Epithelial cell of esophagus (primary cell): ENCODE measurements at regions not wholly inside any gene's neighbourhood (a gene's known extent, or its start where the extent isn't known, plus 50 kb on each side); places are given as distances from the start of the nearest gene placed in this dataset.
A peak's percentile ranks its signal among the peaks of the same experiment; 100 is the strongest.

Experiments
- DNase-seq: peaks from one replicate; pipeline ENCODE4 v3.0.0; 2010; ENCODE audit warnings: low read depth
- H3K4me3 ChIP-seq: 2 replicates; pipeline ENCODE4 v1.5.1; 2011; ENCODE audit warnings: mild to moderate bottlenecking, low read length, control low read depth
- CTCF ChIP-seq: IDR thresholded peaks from 2 replicates; pipeline ENCODE4 v1.5.1; 2011; ENCODE audit warnings: low read depth, mild to moderate bottlenecking, low read length, control low read depth, inconsistent platforms; ENCODE audit not compliant: insufficient read depth; ENCODE audit errors: missing control alignments

- DNase-seq: no peak
- H3K4me3 ChIP-seq: no peak overlapping the region
- no peak for TF ChIP-seq CTCF
Measured at GRCh38 chr11:106228996-106229395, 151.5 kb downstream of the AASDHPPT start.

DNA sequence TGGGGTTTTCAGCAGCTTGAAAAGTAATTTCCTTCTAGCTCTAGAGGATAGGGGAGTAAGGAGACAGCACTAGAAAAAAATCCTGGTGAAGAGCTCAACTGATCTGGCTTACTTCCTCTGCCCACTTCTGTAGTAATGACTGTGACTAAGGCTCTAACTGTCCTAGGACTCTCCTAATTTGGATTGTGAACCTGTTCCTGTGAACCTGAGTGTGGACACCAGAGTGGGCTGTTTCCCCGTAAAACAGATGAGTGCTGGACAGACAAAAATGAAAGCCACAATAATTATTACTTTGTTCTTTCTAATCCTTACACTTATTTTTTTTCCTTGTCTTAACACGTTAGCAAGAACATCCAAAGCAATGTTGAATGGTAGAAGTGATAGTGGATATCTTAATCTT lies 154.1 kb downstream of the AASDHPPT start:
- DNase-seq: no peak
- no peak overlapping the region for H3K4me3 ChIP-seq
- TF ChIP-seq CTCF: peak; percentile 6

DNA sequence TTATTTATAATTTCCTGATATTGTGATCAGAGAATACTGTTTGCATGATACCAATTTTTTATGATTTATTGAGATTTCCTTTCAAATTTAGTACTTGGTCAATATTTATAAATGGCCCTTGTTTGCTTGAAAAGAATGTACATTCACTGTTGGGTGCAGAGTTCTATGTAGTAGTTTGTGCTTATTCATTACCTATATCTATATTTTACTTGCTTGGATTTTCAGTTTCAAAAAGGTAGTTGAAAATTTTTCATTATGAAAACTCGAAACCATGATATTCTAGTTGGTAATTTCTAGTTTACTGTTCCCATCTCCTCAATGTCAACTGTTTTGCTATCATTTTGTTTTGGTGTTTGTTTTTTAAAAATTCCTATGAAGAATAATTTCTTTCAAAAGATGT lies 155.7 kb downstream of the AASDHPPT start:
- no peak for TF ChIP-seq CTCF
- DNase-seq: no peak
- H3K4me3 ChIP-seq: no peak overlapping the region

DNA sequence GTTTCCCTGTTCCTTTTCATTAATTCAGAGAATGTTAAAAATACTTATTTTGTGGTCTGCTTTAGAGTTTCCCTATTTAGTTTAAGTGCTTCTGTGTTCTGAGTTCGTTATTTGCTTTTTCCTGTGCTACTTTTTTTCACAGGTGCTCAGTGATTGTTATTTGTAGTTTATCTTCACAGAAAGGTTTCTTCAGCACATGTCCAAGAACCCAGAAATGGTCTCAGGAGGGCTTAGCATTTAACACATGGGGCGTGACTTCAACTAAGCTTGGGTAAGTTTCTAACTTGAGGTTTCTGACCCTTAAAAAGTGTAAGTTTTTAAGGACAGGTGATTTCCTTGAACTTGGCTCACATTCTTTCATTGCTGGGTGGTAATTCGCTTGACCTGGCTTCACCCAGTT lies 157.3 kb downstream of the AASDHPPT start:
- no peak for TF ChIP-seq CTCF
- no peak overlapping the region for H3K4me3 ChIP-seq
- DNase-seq: no peak

DNA sequence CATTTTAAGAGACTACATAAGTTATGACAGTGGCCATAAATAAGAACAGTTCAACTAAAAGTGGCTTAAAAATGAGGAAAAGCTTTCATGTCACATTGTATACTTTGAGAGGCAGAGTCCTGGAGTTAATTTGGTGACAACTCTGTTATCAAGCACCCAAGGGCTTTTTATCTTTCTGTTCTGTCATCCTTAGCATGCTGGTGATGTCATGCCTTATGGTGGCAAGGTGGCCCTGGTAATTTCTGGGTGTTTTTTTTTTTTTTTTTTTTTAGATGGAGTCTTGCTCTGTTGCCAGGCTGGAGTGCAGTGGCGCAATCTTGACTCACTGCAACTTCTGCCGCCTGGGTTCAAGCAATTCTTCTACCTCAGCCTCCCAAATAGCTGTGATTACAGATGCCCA lies 158.8 kb downstream of the AASDHPPT start:
- DNase-seq: no peak
- TF ChIP-seq CTCF: no peak
- H3K4me3 ChIP-seq: no peak overlapping the region

- H3K4me3 ChIP-seq: no peak overlapping the region
- DNase-seq: peak; percentile 58
- no peak for TF ChIP-seq CTCF
Measured at GRCh38 chr11:106238704-106239360, 161.4 kb downstream of the AASDHPPT start.

- no peak for DNase-seq
- no peak for TF ChIP-seq CTCF
- no peak overlapping the region for H3K4me3 ChIP-seq
Measured at GRCh38 chr11:106241601-106242257, 164.3 kb downstream of the AASDHPPT start.
